NCI-H2227 (cell line): ENCODE measurements at regions not wholly inside any gene's neighbourhood (a gene's known extent, or its start where the extent isn't known, plus 50 kb on each side); places are given as distances from the start of the nearest gene placed in this dataset.
A peak's percentile ranks its signal among the peaks of the same experiment; 100 is the strongest.

Experiments
- DNase-seq: peaks from one replicate; lab custom pipeline; 2025; ENCODE audit not compliant: unreplicated experiment; lab: John Stamatoyannopoulos, UW

DNA sequence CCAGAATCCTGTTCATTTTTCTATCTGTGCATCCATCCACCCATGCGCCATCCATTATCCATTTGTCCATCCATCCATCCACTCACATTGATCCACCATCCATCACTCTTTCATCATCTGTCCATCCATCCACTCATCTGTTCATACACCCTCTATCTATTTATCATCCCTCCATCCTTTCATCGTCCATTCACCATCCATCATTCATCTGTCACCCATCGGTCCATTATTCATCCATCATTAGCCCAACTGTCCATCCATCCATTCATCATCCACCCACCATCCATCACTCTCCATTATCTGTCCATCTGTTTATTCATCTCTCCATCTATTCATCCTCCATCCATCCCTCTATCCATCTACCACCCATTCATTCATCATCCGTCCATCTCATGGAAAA, 125.7 kb upstream of the TMPRSS2 start:
- no peak for DNase-seq

DNA sequence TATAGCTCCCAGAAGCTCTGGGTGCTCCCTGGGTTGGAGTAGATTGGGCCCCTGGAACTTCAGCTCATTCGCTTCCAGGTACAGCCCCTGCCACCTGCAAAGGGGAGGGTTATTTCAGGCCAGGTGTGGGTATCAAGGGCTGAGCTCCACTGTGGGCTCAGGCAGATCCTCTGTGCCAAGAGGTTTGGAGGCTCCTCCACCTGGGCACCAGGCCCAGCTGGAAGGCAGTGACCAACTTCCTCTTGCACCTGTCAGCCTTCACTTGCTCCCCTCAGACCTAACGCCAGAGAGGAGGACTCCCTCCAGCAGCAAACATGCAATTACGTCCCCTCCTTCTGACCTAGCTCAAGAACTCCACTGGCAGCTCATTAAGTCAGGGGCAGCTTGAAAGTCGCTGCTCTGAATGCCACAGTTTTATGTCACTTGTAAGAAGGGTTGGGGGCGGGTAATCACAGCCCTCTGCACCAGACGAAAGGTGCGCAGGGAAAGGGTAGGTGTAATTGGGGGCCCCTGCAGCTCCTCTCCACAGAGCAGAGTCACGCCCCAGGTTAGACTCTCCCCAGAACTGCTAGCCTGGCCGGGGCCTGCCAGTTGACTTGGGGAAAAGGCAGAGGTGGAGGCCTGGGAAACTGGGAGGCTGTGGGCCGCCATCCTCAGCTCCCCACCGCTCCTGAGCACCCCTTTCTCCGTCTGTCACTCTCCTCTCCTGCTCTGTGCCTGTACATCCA, 125.0 kb upstream of the TMPRSS2 start:
- peak; percentile 54 for DNase-seq

GRCh38 chr21:41631564-41632461, 123.9 kb upstream of the TMPRSS2 start:
- DNase-seq = peak; percentile 27

DNA sequence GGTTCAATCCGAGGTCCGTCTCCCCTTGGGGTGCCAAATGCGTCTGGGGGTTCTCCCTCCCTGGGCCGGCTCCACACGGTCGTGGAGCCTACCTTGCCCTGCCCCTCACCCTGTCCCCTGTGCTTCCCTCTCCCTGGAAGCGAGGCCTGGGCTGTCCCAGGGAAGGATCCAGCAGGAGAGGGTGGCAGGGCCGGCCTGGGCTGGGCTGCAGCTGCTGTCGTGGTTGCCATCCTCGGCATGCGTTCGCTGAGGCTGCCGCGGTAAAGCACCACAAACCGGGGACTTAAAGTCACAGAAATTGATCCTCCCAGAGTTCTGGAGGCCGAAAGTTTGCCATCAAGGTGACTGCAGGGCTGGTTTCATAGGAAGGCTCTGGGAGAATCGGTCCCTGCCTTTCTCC, 123.0 kb upstream of the TMPRSS2 start:
- no peak for DNase-seq

- no peak for DNase-seq
Measured at GRCh38 chr21:41630249-41630648, 122.3 kb upstream of the TMPRSS2 start.

- DNase-seq = no peak
Measured at GRCh38 chr21:41628256-41628655, 120.3 kb upstream of the TMPRSS2 start.

DNA sequence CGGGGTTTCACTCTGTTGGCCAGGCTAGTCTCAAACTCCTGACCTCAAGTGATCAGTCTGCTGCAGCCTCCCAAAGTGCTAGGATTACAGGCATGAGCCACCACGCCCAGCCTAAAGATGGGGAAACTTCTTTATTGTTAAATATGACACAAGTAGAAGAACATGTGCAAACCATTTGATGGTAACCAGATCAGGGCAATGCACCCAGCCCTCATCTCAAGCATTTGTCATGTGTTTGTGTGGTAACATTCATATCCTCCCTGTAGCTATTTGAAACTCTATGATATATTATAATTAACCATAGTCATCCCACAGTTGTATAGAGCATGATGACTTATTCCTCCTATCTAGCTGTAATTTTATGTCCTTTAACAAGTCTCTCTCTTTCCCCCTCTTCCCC, 119.5 kb upstream of the TMPRSS2 start:
- no peak for DNase-seq

DNA sequence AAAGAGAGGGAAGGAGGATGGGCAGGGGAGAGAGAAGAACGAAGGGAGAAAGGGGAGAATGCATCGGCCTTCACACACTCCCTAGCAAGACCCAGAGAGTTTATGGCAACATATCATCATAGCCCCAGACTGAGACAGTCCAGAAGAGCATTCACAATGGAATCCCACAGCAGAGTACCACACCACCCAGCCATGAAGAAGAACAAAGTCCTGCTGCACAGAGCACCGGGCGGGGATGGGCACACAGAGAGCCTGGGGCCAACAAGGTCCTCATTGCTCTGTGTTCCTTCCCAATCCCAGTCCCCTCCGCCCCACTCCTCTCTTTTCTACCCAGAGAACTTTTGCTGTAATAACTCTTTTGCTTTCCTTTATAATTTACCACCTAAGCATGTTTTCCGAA, 118.1 kb upstream of the TMPRSS2 start:
- DNase-seq = no peak

DNA sequence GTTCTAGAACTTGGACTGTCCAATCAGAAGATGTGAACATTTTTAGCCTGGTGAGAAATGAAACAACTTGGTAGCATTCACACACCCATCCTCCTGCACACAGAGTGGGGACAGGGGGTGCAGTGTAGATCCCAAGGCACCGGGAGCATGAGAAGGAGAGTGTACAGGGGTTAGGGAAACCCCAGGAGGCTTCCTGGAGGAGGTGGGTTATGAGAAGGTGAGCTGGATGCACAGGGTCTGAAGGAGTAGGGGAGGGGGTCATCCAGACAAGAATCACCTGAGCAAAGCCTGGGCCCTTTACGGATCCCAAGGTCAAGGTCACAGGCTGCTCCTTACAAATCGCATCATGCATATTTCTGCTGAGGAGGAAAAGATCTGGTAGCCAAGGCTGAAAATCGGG, 117.5 kb upstream of the TMPRSS2 start:
- DNase-seq = no peak

GRCh38 chr21:41624674-41625310, 116.8 kb upstream of the TMPRSS2 start:
- no peak for DNase-seq

GRCh38 chr21:41623945-41624344, 116.0 kb upstream of the TMPRSS2 start:
- no peak for DNase-seq

GRCh38 chr21:41622831-41623548, 115.0 kb upstream of the TMPRSS2 start:
- no peak for DNase-seq

DNA sequence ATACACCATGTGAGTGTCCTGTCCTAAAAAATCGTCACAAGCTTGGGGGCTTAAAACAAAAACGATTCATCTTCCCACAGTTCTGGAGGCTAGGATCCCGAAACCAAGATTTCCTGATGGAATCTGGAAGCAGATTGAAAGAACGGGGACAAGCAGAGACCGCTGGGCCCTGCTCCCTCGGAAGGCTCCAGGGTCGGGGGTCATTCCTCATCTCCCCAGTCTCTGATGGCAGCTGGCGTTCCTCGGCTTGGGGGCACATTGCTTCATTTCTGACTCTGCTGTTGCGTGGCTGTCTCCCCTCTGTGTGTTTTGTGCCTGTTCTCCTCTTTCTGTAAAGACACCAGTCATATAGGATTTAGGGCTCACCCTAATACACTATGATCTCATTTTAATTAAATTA, 114.2 kb upstream of the TMPRSS2 start:
- no peak for DNase-seq

DNA sequence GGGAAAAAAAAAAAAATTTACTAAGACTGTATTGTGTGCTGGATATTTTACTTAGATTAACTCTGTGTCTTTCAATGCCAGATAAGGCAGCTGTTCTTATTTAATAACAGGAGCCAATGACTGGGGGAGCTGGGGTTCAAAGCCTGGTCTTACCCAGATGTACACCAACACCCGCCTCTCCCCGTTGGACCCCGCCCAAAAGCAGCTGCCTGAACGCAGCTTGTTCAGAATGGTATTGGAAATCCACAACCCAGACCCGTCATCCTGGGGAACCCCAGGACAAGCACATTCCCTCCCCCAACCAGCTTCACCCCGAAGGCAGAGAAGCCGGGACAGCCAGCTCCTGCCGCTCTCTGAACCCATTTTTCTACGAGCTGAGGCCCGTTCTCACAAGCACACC, 113.6 kb upstream of the TMPRSS2 start:
- no peak for DNase-seq

- no peak for DNase-seq
Measured at GRCh38 chr21:41620982-41621381, 113.0 kb upstream of the TMPRSS2 start.

GRCh38 chr21:41620541-41620940, 112.6 kb upstream of the TMPRSS2 start:
- DNase-seq = no peak

DNA sequence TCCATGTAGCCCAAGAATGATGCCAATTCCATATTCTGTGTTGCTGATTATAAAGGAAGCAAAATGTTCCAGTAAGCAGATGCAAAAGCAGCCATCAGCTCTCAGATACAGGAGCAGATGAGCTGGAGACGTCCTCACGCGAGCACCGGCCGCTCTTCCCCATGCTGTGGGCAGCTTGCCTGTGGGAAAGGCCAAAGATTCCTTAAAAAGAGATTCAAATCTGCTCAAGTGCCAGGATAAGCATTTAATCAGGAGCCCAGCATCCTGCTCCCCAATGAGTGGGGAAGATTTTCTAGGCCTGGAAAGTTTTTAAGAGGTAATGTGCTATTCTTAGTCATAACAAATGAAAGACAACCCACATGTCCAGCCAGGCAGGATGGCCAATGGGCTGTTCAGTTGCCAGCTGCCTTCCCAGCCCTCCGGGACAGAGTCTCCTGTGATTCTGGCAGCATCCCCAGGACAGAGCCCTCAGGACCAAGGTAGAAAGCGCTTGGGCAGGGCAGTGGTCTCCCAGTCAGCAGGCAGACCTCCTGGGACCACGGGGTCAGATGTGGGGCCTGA, 108.2 kb upstream of the TMPRSS2 start:
- no peak for DNase-seq

GRCh38 chr21:41615613-41616012, 107.7 kb upstream of the TMPRSS2 start:
- DNase-seq = no peak

GRCh38 chr21:41614511-41614910, 106.6 kb upstream of the TMPRSS2 start:
- DNase-seq = no peak

DNA sequence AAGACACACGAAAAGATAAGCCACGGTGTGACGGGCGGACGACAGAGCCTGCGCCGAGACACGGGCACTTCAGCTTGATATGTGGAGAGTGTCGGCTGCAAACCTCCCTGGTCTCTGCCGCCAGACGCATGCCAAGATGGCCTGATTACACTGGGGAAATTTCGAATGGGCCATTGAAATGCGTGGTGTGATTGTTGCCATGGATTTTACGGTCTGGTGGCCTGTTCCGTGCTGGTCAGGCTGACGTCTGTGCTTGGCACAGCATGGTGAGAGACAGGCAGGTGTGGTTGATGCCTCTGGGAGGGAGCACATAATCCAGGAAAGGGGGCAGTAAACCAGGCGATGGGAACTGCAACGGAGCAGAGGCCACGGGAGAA, 105.6 kb upstream of the TMPRSS2 start:
- DNase-seq = no peak
